ENCODE measurements at regions not wholly inside any gene's neighbourhood (a gene's known extent, or its start where the extent isn't known, plus 50 kb on each side); places are given as distances from the start of the nearest gene placed in this dataset.

- in situ Hi-C loops (cut with MboI; ENCODE audit: low sequenced_read_pairs), result no loop called here
- ATAC-seq (ENCODE audit: low read depth), result no peak
- no CpG with 5 or more reads among the region's 2 CpGs for WGBS, 2 experiments (ENCODE audit: extremely low coverage in 2 of 2, insufficient read length in 1 of 2)
Observed at GRCh38 chr13:103284466-103284865, 218.2 kb upstream of the SLC10A2 start.

More at GRCh38 chr13:103284466-103284865, 218.2 kb upstream of the SLC10A2 start:
- no peak overlapping the region for H3K4me2 ChIP-seq (ENCODE audit: low read depth, low read length)
- no peak overlapping the region for H3K9ac ChIP-seq (ENCODE audit: low read depth, low read length)
- H3K27ac ChIP-seq (ENCODE audit: insufficient read depth, low read length), result no peak overlapping the region
- H3K14ac ChIP-seq (replicated peaks; ENCODE audit: low read depth, low read length), result no peak overlapping the region
- intact Hi-C loops (cut with micrococcal nuclease) (no loop called here), dilution Hi-C loops (cut with HindIII; ENCODE audit: low sequenced_read_pairs, unreplicated experiment) (no loop called here)
- peaks cover 9% of the 10 kb centered on the region for H3K9me3 ChIP-seq (ENCODE audit: control insufficient read depth, insufficient read depth, low read length)
- H3K9me1 ChIP-seq (ENCODE audit: insufficient read depth, low read length), result no peaks in the 10 kb centered on the region
- no peaks in the 10 kb centered on the region for H3K79me1 ChIP-seq (ENCODE audit: low read depth in 1 of 2, low read length in 2 of 2)
- ChIA-PET CTCF (no interaction called here), POLR2A (ENCODE audit: unreplicated experiment) (no interaction called here)
- no peak overlapping the region for H4K8ac ChIP-seq (ENCODE audit: low read depth in 2 of 2, low read length in 2 of 2)
- no peak overlapping the region for H3K23ac ChIP-seq (ENCODE audit: low read depth, low read length)
- no peak overlapping the region for H4K5ac ChIP-seq (ENCODE audit: low read depth, low read length)
- H3K4me1 ChIP-seq (ENCODE audit: control insufficient read depth, insufficient read depth, low read length), result no peaks in the 10 kb centered on the region
- no TSS peak for BruUV-seq (replicated peaks)
- no peaks in the 10 kb centered on the region for H4K20me1 ChIP-seq (ENCODE audit: insufficient read depth, low read length)
- TF ChIP-seq CEBPB (IDR thresholded peaks at IDR 0.05; ENCODE audit: low read depth, low read length) (no peak), MXI1 (IDR thresholded peaks at IDR 0.05; ENCODE audit: borderline replicate concordance, low read depth, low read length) (no peak), SMC3 (IDR thresholded peaks at IDR 0.05; ENCODE audit: low read depth, low read length) (no peak), CTCF (conservative IDR thresholded peaks at IDR 0.05; ENCODE audit: low read depth, low read length) (no peak), NFE2L2 (IDR thresholded peaks at IDR 0.05; ENCODE audit: low read depth, low read length) (no peak), RAD21 (IDR thresholded peaks at IDR 0.05; ENCODE audit: low read length) (no peak), MAZ (IDR thresholded peaks at IDR 0.05; ENCODE audit: borderline replicate concordance, low read depth, low read length) (no peak), USF2 (IDR thresholded peaks at IDR 0.05; ENCODE audit: low read depth, low read length) (no peak), MAFK (IDR thresholded peaks at IDR 0.05; ENCODE audit: low read depth, low read length) (no peak), RFX5 (IDR thresholded peaks at IDR 0.05; ENCODE audit: low read depth, low read length) (no peak), FOS (IDR thresholded peaks at IDR 0.05; ENCODE audit: low read depth, low read length) (no peak), CHD1 (IDR thresholded peaks at IDR 0.05; ENCODE audit: low read depth, low read length) (no peak), RCOR1 (IDR thresholded peaks at IDR 0.05; ENCODE audit: insufficient replicate concordance, low read length) (no peak), POLR2A (IDR thresholded peaks at IDR 0.05; ENCODE audit: low read depth, low read length) (no peak)
- no peak overlapping the region for H2AFZ ChIP-seq (replicated peaks; ENCODE audit: low read length, poor library complexity)
- H3K18ac ChIP-seq (ENCODE audit: low read depth, low read length), result no peak overlapping the region
- H4K91ac ChIP-seq (ENCODE audit: insufficient read depth, low read depth, low read length), result no peak overlapping the region
- H2AK9ac ChIP-seq (replicated peaks; ENCODE audit: low read depth, low read length, poor library complexity), result no peak overlapping the region
- no peak overlapping the region for H2BK120ac ChIP-seq (ENCODE audit: low read depth, low read length)
- H2BK15ac ChIP-seq (ENCODE audit: low read depth, low read length), result no peak overlapping the region
- H3K56ac ChIP-seq (ENCODE audit: extremely low read depth, insufficient read depth, low read length), result no peak overlapping the region
- no peaks in the 10 kb centered on the region for H3K36me3 ChIP-seq (ENCODE audit: control insufficient read depth, insufficient read depth, low read length)
- H3K4ac ChIP-seq (ENCODE audit: low read depth, low read length), result no peak overlapping the region
- no peak overlapping the region for H3K4me3 ChIP-seq (ENCODE audit: insufficient read depth, low read depth, low read length)
- no peaks in the 10 kb centered on the region for H3K27me3 ChIP-seq (ENCODE audit: control insufficient read depth, insufficient read depth, low read length)
- H2BK5ac ChIP-seq (ENCODE audit: low read depth, low read length, poor library complexity, severe bottlenecking), result no peak overlapping the region
- no peak overlapping the region for H2AK5ac ChIP-seq (ENCODE audit: low read depth, low read length)
- no peak for DNase-seq
- H2BK20ac ChIP-seq (ENCODE audit: low read depth, low read length), result no peak overlapping the region

All from IMR-90 (cell line).